Mesenteric fat pad (tissue), 1 donor: ENCODE measurements at regions not wholly inside any gene's neighbourhood (a gene's known extent, or its start where the extent isn't known, plus 50 kb on each side); places are given as distances from the start of the nearest gene placed in this dataset.

Experiments
- DNase-seq: peaks from one replicate; pipeline ENCODE4 v3.0.0-alpha.2; 2020; ENCODE audit warnings: low spot score
- donor health status: DM: yes; HTN: yes; CAD: no.

- DNase-seq: no peak
Measured at GRCh38 chr2:81894451-81894990, 1590.0 kb upstream of the LRRTM1 start.

DNA sequence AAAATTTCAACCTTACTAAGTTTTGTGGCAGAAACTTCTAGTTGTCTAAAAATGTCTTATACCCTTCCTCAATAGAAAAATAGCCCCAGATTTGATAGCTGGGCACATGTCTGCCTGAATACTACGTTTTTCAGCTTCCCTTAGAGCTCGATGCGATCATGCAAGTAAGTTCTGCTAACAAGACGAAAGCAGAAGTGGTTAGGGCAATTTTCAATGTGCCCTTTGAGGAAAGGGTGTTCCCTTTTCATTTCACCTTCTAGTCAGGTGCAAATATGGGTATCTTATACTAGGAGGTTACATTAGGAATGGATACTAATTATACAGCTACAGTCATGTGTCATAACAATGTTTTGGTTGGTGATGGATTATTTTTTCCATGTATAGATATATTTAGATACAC is 1572.1 kb upstream of the LRRTM1 start:
- no peak for DNase-seq

GRCh38 chr2:81872006-81872405 is 1567.5 kb upstream of the LRRTM1 start:
- no peak for DNase-seq

- no peak for DNase-seq
Measured at GRCh38 chr2:81870119-81870518, 1565.6 kb upstream of the LRRTM1 start.

DNA sequence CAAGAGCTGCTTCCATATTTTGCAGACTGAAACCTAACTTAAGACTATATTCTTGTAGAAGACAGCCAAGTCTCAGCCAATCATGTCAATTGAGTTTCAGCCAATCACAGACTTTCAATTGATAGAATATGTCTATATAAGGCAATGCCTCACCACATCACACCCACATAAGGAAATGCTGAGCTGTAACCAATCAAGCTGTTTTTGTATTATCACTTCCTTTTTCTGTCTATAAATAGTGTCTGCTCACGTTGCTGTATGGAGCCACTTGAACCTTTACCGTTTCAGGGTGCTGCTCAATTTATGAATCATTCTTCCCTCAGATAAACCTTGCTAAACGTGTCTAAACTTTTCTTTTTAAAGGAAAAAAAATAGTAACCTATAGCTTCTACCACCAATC is 1554.4 kb upstream of the LRRTM1 start:
- no peak for DNase-seq

DNA sequence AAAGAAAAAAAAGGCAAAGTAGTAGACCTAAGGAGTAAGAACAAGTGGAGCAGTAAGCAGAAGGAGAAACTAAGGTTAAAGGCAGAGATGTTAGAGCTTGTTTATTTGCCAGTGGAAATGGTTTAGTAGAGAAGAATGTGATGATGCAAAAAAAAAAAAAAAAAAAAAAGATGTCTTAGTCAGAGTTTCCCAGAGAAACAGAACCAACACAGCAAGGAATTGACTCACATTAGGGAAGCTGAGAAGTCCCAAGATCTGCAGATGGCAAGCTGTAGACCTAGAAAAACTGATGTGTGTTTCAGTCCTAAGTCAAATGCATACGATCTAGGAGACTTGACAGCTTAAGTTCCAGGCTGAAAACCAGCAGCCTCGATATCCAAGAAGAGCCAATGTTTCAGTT is 1548.8 kb upstream of the LRRTM1 start:
- no peak for DNase-seq

DNA sequence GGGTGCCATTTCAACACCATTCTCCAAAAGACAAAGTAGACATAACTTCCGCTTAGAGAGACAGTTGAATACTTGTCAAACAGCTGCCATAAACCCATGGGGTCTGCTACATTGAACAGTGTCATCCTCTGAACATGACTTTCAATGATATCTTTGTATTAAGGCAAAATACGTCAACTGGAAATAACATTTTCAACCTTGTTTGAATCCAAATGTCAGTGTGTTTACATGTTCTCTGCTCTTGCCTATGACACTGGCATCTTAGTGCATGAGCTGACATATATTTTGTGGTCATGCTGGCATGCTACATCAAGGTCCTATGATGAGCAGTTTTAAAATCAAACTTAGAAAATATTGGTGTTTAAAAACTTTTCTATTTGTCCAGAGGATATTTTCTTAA is 1548.1 kb upstream of the LRRTM1 start:
- DNase-seq: no peak

DNA sequence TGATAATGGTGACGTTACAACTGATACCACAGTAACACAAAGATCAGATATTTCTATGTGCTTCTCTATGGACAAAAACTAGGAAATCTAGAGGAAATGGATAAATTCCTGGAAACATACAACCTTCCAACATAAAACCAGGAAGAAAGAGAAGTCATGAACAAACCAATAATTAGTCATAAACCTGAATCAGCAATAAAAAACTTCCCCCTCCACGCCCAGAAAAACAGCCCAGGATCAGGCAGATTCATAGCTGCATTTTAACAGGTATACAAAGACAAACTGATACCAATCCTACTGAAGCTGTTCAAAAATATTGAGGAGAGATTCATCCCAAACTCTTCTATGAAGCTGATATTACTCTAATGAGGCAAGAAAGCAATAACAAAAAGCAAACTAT is 1535.2 kb upstream of the LRRTM1 start:
- DNase-seq: no peak

DNA sequence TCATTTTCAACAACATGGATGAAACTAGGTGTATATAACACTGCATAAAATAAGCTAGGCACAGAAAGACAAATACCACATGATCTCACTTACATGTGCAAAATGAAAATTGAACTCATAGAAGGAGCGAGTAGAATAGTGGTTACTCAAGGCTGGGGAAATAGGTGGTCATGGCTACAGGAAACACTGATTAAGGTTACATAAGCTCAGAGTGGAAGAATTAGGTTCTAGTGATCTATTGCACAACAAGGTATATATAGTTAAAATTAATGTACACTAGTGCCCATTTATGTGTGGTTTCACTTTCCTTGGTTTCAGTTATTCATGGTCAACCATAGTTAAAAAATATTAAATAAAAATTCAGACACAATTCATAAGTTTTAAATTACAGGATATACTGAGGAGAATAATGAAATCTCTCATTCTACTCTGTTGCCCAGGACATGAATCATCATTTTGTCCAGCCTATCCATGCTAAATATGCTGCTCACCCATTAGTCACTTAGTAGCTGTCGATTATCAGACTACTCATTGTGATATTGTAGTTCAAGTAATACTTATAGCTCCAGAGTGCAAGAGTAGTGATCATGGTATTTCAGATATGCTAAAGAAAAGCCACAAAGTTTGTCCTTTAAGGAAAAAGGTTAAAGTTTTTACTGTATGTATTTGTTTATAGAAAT is 1530.9 kb upstream of the LRRTM1 start:
- no peak for DNase-seq

DNA sequence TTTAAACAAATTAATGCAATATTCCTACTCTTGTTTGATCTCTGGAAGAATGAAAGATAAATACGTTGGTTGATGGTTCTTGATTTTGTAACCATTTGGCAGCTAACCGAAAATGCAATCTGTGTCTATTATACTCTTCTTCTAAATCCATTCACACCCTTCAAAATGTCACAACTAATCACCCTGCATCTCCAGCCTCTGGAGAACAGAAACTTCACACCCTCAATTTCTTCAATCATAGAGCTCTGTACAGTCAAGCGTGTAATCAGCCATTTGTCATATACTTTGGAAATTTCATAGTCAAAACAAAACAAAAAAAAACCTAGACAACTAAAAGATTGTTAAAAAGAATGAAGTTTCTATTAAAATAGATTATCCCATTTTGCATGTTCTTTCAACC is 1482.3 kb upstream of the LRRTM1 start:
- no peak for DNase-seq

DNA sequence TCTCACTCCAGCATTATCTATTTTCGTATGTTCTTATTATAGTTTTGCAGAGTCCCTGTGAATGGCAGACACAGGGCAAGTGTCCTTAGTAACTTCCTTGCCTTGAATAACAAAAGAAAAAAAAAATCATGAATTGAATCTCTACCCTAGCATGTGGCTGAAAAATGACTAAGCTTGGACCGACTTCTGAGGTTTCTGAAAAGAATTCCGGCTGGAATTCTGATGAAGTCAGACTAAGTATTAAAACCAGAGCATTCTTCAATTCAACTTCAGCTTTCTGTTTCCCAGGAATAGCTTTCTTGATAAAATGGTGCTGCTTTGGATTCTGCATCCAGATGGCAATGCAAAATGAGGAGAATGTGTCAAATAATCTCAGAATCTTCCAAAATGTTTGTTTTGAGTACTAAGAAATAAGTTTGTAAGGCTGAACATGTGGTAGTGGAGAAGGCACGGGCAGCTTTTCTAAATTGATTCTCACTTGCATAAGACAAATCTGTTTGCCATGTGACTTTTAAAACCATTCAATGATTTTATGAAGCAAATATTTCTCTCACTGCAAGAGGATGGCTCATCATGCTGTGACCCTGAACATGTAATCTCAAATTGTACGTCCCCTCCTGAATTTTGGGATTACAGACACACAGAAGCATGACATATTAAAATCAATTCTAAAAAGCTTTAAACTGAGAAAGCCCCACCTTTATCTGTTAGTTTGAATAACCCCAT is 1462.8 kb upstream of the LRRTM1 start:
- no peak for DNase-seq

- no peak for DNase-seq
Measured at GRCh38 chr2:81747481-81748070, 1443.0 kb upstream of the LRRTM1 start.

GRCh38 chr2:81739966-81740365 is 1435.4 kb upstream of the LRRTM1 start:
- DNase-seq: no peak

GRCh38 chr2:81734981-81735380 is 1430.4 kb upstream of the LRRTM1 start:
- no peak for DNase-seq

DNA sequence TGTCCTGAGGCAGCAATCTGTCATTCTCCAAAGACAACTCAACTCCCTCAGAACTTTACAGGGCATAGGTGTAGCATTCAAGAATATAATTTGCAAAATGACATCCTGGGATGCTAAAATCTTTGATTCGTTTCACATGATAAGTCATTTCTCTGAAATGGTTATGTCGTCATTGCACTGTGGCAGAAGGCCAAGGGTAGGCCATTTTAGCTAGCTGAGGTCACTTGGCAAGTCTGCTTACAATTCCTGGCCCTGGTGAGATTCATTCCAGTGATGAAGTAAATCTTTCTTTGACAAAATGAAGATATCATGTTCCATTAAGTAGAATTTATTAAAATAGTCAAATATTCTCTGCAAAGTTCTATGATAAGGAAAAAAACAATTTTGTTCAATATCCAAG is 1410.3 kb upstream of the LRRTM1 start:
- no peak for DNase-seq

GRCh38 chr2:81706856-81707255 is 1402.3 kb upstream of the LRRTM1 start:
- DNase-seq: no peak

DNA sequence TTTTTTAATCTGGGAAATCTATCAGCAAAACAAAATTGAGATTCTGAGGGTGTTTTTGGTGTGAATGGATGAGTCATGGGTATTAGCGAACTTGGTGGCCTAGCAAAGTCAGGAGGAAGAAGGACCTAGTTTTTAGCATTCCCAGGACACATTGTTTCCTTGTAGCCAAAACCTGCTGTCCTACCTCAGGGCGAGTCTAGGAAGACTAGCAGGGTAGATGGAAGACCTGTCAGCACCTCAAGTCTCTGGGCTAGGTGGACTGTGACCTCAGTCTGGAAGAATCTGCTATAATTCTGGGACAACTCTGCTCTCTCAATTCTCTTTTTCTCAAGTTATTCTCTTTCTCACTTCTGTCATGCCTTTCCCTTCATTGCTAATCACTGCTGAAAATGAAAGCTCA is 1399.3 kb upstream of the LRRTM1 start:
- no peak for DNase-seq

- no peak for DNase-seq
Measured at GRCh38 chr2:81692566-81692965, 1388.0 kb upstream of the LRRTM1 start.

GRCh38 chr2:81675641-81676040 is 1371.1 kb upstream of the LRRTM1 start:
- DNase-seq: no peak

GRCh38 chr2:81672923-81673322 is 1368.4 kb upstream of the LRRTM1 start:
- DNase-seq: no peak

DNA sequence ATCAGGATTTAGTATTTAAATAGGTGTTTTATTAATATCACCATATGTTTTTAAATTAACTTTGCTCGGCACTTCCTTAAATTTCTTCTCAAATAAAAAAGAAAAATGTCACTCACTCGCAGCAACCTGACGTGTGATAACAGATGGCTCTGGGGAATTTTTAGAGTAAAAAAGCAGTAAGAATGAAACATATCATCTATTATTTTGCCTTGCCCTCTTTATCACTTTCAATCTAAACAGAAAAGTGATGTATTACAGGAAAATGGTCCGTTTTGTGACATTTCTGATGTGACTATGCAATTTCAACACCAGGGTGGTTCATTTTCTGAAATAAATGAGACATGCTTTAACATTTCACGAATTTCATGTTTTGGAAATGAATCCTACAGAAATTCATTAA is 1368.0 kb upstream of the LRRTM1 start:
- no peak for DNase-seq

- no peak for DNase-seq
Measured at GRCh38 chr2:81670885-81671284, 1366.3 kb upstream of the LRRTM1 start.

DNA sequence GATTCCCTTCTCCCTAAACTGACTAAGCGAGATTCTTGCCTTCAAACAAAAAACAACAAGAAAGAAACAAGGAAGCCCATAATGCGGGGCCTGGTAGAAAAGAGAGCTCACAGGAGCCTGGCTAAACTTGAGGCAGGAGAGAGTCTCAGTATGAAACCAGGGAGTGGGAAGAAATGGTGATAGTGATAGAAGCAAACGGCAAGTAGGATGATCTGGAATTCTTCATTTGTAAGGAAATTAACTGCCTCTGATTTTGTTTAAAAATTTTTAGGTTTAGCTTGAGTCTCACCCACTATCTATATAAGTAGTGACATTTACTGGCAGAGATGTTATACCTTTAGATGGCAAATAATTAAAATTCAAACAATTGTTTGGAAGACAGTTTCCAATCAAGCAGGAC is 1356.5 kb upstream of the LRRTM1 start:
- no peak for DNase-seq
